GM19463 (cell line): ENCODE measurements at regions not wholly inside any gene's neighbourhood (a gene's known extent, or its start where the extent isn't known, plus 50 kb on each side); places are given as distances from the start of the nearest gene placed in this dataset.

Source experiments
- ATAC-seq: cut with Tn5 transposase; IDR thresholded peaks from one replicate; pipeline ENCODE4 v1.9.1; 2021; ENCODE audit warnings: mild to moderate bottlenecking, moderate library complexity; ENCODE audit not compliant: unreplicated experiment

DNA sequence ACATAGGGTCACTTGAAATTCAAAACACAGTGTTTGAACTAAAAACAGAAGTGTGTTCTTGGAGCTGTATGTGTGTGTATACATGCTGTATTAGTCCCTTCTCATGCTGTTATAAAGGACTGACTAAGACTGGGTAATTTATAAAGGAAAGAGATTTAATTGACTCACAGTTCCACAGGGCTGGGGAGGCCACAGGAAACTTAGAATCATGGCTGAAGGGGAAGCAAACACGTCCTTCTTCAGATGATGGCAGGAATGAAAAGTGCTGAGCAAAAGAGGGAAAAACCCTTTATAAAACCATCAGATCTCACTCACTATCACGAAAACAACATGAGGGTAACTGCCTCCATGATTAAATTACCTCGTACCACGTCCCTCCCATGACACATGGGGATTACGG lies 224.1 kb downstream of the BCAT1 start:
- no peak for ATAC-seq

DNA sequence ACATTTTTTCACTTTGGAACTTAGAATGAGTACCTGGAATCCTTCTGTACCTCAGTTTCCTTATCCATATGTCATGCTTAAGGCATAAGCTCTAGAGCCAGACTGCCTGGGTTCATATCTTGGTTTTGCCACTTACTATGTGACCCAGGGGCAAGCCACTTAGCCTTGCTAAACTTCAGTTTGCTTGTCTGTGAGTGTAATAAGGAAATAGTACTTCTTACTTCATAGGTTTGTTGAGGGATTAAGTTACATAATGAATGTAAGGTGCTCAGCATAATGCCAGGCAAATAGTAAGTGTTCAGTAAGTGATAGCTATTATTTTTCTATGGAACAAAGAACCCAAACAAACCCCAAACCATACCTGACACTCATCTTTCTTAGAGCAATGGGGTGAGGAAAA lies 225.1 kb downstream of the BCAT1 start:
- no peak for ATAC-seq

DNA sequence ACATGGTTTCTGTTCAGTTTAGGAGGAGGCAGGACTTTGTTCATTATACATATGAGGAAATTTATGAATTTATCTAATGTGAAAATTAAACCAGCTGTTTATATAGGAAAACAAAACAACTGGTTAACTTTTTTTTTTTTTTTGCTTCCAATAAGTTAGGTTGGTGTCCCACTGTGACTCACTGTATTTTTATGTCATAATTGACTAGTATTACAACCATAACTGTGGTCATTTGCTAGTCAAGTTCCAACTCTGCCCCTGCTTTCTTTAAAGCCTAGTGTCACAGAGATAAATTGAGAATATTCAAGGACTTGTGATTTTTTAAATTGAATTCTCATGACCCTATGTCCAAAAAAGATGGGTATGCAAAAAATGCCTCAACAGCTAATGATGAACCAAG lies 227.7 kb downstream of the BCAT1 start:
- no peak for ATAC-seq

DNA sequence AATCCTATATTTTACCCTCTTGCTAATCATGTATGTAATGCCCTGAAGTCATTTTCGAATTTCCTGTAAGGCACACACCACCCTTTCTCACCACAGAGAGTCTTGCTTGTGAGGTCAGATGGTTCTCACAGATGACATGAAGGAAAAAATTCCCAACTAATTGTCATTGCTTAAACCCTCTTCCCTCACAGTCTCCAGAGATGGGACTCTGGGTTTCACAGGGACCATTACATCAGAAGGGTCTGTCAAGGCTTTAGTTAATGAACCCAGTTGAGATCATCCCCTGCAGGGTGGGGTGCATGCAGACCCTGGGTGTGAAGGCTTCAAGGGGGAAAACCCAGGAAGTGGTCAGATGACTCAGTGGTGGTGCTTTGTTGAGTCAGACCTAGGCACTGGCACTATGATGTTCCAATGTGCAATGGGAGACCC lies 229.6 kb downstream of the BCAT1 start:
- peak; percentile 96 for ATAC-seq

DNA sequence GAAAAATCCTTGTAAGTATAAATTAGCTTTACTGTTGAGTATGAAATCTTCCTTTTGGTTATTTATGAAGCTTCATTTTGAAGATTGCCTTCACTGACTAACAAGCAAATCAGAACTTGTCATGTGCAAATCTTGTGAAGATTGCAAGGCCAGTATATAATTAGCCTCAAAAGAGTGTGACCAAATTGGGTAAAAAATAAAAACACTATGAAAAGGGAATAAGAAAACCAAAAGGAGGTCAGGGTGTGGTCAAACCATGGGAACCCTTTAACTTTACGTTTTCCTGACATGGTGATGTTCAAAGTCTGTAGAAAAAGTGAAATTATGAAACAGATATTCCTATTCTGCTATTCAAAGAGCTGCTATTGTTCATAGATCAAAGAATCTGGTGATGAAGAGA lies 230.3 kb downstream of the BCAT1 start:
- ATAC-seq: no peak

DNA sequence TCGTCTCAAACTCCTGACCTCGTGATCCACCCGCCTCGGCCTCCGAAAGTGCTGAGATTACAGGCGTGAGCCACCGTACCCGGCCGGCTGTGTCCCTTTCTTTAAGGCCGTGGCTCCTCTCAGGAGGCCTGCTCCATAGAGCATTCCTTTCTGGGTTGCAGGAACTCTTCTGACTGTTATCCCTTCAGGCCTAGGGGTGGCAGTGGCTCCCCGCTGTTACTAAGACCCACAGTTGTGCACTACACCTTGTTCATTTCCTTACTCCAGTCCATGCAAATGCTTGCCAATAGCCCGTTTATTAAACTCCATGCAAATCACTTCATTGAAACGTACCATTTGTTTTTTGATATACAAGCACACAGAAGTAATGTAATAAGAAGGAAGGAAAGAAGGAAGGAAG lies 234.7 kb downstream of the BCAT1 start:
- ATAC-seq: no peak

DNA sequence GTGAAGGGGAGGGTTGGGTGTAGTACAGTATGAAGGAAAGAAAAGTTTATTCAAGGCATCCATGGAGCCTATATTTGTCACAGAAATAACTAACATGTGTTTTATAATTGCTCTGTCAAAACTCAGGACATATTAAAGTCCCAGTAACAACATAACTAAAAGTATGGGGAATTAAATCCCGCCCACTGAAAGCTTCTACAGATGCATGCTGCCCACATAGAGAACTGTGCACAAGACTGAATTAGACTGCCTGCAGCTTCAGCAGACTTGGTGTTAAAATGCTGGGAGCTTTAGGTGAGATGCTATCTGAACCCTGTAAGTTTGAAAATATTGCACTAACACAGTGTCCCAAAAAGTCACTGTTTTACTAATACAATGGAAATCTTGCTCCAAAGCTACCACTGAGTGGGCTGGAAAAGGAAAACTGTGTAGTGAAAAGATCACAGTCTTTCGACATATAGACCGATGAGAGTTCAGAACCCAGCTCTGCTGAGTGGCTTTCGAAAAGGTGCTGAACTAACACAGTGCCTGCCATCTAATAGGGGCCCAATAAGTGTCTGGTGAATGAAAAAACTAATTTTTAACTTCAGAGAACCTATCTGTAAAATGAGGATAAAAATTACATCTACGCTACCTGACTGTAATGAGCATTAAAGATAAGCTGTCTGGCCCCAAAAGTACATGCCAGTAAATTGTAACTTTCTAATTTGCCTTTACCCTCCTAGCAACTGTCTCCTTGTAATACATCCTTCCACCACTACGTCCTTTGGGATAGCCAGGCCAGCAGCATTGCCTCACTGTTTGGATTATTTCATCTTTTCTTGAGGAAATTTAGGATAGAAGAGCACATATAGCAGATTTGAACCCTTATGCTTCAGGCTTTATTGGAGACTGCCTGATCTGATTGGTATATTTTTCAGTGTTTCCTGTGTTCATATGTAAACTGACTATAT lies 237.6 kb downstream of the BCAT1 start:
- ATAC-seq: no peak

DNA sequence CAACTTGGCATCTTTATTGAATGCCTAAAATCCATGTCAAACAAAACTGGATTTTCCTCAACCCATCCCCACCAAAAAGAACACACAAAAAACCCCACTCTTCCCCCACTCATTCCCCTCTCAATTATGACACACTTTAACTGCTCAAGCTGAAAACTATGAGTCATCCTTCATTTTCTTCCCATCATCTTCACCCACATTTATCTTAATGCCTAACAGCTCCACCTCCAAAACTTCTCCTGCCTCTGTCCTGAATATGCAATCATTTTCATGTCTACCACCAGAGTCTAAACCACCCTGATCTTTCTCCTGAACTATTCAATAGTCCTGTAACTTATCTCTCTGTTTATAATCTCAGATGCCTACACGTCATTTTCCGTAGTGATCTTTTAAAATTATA lies 239.7 kb downstream of the BCAT1 start:
- no peak for ATAC-seq

DNA sequence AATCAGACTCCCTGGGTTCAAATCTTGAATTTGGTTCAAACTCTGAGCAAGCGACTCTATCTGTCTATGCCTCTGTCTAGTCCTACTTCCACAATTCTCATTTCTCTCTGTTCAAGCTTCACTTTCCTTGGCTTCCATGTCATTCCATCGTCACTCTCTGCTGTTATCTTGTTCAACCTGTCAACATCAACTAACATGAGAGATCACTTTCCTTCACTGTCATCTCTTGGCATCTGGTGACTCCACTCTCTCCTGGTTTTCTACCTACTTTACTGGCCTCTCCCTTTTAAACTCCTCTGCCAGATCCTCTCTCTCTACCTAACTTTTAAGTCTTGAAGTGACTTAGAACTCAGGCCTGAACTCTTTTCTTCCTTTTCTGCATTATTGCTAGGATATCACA lies 240.2 kb downstream of the BCAT1 start:
- no peak for ATAC-seq

DNA sequence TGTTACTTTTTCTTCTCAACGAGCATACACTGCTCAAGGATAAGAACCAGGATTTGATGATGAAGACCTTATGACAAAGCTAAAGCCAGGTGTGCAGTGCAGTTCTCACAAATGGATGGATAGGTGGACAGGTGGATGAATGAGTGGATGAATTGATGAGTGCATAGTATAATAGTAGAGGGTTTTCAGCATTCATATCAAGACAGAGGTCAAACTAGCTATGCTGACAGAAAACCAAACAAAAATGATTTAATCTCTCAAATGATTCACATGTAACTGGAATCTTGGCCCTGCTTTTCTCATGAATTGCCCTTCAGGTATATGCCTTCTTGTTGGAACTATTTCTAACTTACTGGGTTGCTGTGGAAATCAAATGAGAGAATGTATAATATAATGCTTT lies 240.9 kb downstream of the BCAT1 start:
- ATAC-seq: no peak

DNA sequence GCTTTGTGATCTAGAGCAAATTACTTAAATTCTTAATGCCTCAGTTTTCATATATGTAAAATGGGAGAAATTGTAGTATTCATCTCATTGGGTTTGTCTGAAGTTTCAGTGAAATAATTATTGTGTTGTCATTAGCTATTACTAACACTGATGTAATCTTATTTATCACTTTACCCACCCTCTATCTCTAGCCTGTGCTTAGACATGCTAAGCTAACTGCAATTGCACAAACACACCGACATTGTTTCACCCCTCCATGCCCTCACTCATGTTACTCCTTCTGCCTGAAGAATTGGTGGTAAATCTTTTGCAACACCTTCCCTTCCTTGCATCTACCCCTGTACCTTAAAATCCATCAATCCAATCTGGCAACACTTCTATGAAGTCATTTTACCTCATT lies 241.6 kb downstream of the BCAT1 start:
- ATAC-seq: no peak

DNA sequence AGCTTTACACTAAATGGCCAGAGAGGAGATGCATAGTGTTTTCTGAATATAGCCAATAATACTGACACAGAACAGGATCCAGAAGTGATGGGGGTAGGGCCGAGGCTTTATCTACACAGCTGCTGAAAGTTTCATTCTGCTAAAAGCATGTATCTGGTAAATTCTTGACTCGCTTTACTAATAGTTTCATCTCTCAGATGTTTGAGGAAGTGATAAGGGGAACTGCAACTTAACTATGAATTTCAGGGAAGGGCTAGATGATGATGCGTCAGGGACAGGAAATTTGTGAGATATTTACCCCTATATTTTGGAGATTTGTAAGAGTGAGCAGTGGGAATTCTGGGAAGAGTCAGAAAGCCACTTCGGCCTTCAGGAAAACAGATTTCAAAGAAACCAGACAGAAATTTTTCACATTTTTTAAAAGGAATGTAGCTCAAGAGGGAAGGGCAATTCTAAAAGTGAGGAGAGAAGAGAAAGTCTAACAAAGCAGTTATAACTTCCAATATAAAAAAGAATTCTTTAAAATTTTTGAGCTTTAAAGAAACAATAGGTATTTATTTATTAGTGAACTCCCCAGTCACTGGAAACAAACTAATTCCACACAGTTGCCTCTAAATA lies 243.1 kb downstream of the BCAT1 start:
- ATAC-seq: peak; percentile 95

DNA sequence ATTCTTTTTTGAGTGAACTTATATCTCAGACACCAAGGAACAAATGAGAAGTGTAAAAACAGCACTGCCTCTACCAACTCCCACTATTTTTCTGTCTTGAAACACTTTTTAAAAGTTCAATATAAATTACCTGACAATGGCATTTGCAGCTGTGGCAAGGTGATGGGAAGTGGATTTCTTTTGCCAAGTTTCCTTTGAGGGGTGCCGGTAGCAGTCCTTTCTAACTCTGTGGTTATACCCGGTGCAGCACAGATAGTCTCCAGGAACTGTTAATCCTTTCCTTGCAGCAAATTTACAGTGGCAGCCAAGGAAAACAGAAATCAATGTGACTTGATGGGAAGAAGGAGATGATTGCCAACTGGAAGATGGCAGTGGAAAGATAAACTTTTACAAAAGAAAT lies 243.7 kb downstream of the BCAT1 start:
- ATAC-seq: no peak

DNA sequence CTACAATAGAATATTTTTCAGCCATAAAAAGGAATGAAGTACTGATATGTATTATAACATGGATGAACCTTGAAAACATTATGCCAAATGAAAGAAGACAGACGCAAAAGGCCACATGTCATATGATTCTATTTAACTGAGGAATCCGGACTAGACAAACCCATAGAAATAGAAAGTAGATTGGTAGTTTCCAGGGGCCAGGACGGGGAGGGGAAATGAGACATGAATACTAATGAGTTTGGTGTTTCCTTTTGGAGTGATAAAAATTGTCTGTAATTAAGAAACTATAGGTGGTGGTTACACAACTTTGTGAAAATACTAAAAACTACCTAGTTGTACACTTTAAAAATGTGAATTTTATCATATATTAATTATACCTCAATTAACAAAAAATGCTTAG lies 247.6 kb downstream of the BCAT1 start:
- ATAC-seq: no peak

DNA sequence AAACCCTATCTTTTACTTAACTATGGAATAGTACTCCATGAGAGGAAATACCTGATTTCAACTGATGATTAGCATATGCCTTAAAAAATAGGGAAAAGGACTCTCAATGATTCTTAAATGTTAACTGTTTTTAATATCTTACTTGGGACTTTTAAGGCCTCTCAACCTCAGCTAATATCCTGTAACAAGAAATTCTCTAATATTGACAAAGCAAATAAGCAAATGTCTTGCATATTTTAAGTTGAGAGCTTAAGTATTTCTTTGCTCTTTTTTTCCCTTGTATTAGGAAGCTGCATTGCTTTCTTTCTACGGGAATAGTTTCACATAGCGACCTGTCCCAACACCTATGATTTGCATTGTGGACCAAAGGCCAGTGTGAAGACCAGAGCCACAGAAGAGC lies 249.9 kb downstream of the BCAT1 start:
- ATAC-seq: no peak

DNA sequence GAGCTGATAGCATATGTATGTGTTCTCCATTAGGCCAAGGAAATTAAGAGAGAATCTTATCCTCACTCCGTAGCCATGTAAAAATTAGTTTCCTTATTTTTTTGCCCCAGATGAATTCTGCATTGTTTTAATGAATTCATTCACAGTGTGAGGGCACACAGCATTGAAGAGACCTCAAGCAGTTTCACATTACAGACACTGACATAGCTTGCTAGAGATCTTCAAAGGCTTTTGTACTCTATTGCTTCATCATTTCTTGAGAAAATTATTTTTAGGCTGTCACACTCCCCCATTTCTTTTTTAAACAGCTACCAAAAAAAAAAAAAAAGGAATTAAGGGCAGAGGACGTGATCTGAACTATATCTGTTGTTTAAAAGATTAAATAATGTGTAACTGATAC lies 251.1 kb downstream of the BCAT1 start:
- no peak for ATAC-seq

DNA sequence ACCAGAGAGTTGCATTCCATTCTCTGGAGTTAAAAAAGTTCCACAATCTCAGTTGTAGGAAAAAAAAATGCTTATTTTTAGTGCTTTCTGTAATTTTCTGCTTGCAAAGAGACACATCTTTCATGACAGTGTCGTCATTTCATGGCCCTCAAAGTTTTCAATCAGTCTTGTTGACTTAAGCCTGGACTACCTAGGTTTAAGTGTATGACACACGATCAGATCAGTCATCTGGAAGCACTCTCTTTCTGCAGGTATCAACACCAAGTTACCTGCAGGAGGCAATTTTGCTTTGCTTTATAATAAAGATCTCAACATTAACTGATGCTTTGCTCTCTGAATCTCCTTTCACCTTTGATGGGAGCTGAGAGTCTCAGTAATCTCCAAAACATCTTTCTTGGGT lies 251.6 kb downstream of the BCAT1 start:
- ATAC-seq: no peak

DNA sequence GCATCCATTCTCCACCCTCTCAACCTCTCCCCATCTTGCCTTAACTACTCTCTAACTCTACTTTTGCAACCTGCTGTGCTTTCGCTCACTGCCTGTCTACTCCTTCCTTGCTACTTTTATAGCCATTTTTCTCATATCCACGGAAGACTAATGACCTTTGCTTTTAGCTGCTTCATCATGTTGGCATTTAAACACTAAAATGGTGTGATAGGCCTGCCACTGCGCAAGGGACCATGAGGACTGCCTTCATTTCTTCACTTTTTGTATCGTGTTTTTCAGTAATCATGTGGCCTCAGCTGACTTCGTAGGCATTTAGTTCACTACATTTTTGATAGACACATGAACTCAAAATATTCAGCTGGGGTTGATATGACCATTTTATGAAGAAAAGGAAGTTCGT lies 252.1 kb downstream of the BCAT1 start:
- no peak for ATAC-seq

DNA sequence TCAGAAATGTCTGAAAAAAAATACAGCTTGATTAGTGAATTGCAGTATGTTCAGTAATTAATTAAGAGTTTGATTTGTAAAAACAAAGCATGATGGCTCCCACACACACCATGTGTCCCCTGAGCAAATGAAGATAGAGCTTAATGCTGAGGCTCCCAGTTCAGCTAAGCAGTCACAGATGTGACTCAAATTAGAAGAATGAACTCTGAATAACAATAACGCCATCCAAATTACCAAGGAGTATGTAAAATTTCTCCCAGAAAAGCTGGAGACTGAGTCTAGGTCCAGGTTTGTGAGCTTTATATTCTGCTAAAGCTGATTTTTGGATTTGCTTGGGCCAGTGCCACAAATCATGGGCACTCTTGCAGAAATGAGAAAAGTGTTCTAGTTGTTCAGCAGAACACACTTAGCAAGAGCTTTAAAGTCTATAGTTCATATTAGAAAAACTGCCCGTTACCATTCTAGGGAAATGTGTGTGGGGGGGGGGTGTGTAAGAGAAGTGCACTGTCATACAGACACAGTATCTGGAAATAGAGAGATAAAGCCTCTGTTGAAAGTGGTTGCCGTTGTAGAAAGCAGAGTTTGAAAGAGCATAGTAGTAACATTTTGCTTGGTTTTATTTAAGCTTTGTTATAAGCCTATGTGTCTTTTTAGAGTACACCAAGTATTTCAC lies 253.1 kb downstream of the BCAT1 start:
- no peak for ATAC-seq

DNA sequence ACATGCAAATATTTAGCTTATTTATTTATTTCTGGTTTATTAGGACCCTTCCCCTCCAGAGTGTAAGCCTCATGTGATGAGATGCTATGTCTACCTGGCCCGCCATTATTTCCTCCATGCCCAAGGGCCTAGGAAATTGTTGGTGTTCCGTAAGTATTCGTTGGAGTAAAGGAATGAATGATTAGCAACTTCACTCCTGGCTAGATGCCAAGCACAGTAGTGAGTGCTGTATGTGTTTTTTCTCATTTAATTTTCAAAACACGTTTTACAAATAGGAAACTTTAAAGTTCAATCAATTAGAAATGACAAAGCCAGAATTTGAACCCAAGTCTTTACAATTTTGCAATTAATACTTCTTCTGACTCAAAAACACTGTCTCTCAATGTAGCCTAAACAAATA lies 253.8 kb downstream of the BCAT1 start:
- no peak for ATAC-seq

DNA sequence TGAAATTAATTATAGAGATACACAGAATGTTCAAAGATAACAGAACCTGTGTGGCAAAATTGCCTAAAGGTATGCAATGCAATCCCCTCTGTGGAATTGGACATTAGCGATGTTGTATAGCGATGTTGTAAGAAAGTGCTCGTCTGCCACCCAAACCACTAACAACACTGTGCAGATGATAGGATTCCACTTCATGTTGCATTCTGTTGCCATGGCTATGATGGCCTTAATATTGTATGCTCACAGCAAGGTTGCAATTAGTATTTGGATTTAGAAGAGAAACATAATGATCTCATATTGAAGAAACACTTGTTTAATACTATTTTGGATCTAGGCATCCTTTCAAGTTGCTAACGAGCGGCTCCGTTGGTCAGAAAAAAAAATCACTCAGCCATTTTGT lies 260.3 kb downstream of the BCAT1 start:
- no peak for ATAC-seq

DNA sequence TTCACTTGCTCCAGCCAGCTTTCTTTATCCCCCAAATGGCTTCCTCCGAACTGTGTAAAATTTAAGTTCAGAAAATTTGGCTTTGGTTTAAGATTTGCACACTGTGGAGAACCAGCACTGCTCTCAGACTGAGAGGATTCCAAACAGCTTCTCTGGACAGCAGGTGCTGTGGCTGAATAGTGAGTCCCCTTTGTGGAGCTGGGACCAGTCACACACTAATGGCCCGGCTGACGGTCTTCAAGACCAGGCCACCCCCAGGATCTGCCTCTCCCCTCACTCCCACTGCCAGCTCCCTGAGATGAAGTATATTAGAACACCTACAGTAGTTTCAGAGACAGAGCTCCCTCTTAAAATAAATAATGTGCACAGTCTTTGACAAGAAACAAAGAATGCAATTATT lies 267.3 kb downstream of the BCAT1 start:
- ATAC-seq: no peak
